Activated naive CD8-positive, alpha-beta T cell treated with anti-CD3 and anti-CD28 coated beads, Interleukin-2, amount 10 ng/mL, durations not matched to agents 7 days and 5 days (primary cell): ENCODE measurements at regions not wholly inside any gene's neighbourhood (a gene's known extent, or its start where the extent isn't known, plus 50 kb on each side); places are given as distances from the start of the nearest gene placed in this dataset.

Experiments used
- ATAC-seq: fragments of 150-1000 bp; cut with Tn5 transposase; one replicate; pipeline ENCODE4 v1.10.0; 2021; ENCODE audit warnings: low read depth, moderate library complexity
- POLR2A ChIA-PET: fragments of 350-600 bp; sonication (Branson Sonifier 250); formaldehyde crosslinking; loops from one replicate; lab custom pipeline; 2021; ENCODE audit warnings: antibody characterized with exemption; lab: Charles Lee
- DNase-seq: peaks from one replicate; pipeline ENCODE4 v3.0.0; 2021
- H3K27ac Mint-ChIP-seq: one replicate; pipeline ENCODE4 v1.8.0; 2022; ENCODE audit warnings: mild to moderate bottlenecking, mixed read lengths
- H3K27me3 Mint-ChIP-seq: one replicate; pipeline ENCODE4 v1.8.0; 2022; ENCODE audit warnings: mild to moderate bottlenecking, moderate library complexity, mixed read lengths
- H3K36me3 Mint-ChIP-seq: one replicate; pipeline ENCODE4 v1.8.0; 2021; ENCODE audit warnings: mild to moderate bottlenecking, mixed read lengths
- H3K4me1 Mint-ChIP-seq: one replicate; pipeline ENCODE4 v1.8.0; 2021; ENCODE audit warnings: mixed read lengths
- H3K4me3 Mint-ChIP-seq: one replicate; pipeline ENCODE4 v1.8.0; 2022; ENCODE audit warnings: mild to moderate bottlenecking, moderate library complexity, mixed read lengths
- H3K9me3 Mint-ChIP-seq: one replicate; pipeline ENCODE4 v1.8.0; 2021; ENCODE audit warnings: mixed read lengths

DNA sequence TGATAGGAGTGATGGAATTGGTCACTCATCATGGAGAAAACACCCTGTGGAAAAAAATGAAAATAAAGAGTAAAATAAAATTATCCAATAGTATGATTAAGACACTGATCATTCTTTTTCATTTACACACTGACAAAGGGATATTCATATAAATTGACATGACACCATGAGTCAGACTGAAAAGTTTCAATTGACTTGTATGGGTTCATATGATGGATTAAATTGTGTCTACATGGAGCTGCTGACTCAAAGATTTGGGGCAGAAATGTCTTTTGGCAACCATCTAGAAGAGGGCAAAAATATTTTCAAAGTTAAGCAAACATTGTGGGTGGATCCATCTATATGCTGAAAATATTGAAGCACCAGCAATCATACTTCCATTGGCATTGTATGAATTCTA lies 153.4 kb upstream of the PPP3CA start:
- no peak for ATAC-seq
- Mint-ChIP-seq H3K36me3 (no peaks in the 10 kb centered on the region), H3K4me3 (no peak overlapping the region), H3K4me1 (no peaks in the 10 kb centered on the region), H3K27me3 (peaks cover 10% of the 10 kb centered on the region), H3K27ac (no peak overlapping the region), H3K9me3 (peaks cover 5% of the 10 kb centered on the region)
- POLR2A ChIA-PET = no interaction called here
- no peak for DNase-seq

DNA sequence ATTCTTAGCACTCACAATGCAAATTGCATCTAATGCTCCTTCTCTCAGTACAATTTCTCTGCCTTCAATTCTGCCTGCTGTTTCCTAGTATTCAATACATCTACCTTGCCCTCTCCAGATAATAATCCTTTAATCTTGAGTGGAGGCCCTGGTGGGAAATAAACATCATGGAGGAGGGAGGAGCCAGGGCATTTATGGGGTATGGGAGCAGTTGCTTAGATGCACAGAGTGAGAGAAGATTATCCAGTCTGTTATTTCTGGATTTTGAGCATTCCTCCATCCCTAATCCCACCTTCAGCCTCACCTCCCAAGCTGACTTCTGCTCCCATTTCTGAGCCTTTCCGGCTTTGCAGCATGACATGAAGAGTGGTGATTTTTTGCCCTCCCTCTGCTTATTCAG lies 127.9 kb upstream of the PPP3CA start:
- ATAC-seq (no peak), DNase-seq (no peak)
- no peak overlapping the region for H3K27ac Mint-ChIP-seq
- no peaks in the 10 kb centered on the region for H3K4me1 Mint-ChIP-seq
- POLR2A ChIA-PET = no interaction called here
- no peak overlapping the region for H3K4me3 Mint-ChIP-seq
- no peaks in the 10 kb centered on the region for H3K36me3 Mint-ChIP-seq
- H3K9me3 Mint-ChIP-seq = peaks cover 6% of the 10 kb centered on the region
- H3K27me3 Mint-ChIP-seq = peaks cover 11% of the 10 kb centered on the region

DNA sequence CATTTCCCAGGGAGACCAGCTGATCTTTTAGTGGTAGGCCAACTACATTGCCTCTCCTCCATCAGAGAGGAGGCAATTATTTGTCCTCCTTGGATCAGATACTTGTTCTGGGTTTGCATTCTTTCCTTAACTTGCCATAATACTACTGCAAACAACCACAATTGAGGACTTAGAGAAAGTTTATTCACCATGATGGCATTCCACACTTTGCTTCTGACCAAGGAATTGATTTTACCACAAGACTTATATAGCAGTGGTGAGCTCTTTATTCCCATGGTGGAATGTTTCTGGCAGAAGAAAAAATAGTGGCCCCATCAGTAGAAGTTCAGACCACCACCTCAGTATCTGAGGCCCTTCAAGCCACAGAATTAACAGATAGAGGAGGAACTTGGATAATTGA lies 123.9 kb upstream of the PPP3CA start:
- no peak overlapping the region for H3K4me3 Mint-ChIP-seq
- peaks cover 20% of the 10 kb centered on the region for H3K27me3 Mint-ChIP-seq
- no peaks in the 10 kb centered on the region for H3K36me3 Mint-ChIP-seq
- ATAC-seq (no peak), DNase-seq (no peak)
- H3K27ac Mint-ChIP-seq = no peak overlapping the region
- H3K4me1 Mint-ChIP-seq = no peaks in the 10 kb centered on the region
- POLR2A ChIA-PET = no interaction called here
- H3K9me3 Mint-ChIP-seq = peaks cover 6% of the 10 kb centered on the region

DNA sequence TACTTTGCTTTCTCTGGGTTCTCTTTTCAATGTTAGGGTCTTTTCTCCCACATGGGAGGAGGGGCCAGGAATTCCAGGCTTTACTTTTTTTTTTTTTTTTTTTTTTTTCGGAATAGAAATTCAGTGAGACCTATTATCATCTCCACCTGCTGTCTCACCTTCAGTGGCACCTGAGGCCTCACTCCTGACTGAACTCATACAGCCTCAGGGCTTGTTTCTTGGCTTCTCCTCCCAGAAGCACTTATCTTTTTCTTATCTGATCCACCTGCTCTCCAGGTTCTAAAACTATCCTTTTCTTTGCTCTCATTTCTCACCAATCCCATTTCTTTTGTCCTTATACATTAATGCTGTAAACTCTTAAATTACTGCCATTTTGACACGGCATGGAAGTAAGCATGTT lies 117.3 kb upstream of the PPP3CA start:
- no peaks in the 10 kb centered on the region for H3K4me1 Mint-ChIP-seq
- H3K9me3 Mint-ChIP-seq = peaks cover 5% of the 10 kb centered on the region
- no peak for ATAC-seq
- POLR2A ChIA-PET = no interaction called here
- H3K27ac Mint-ChIP-seq = no peak overlapping the region
- no peaks in the 10 kb centered on the region for H3K36me3 Mint-ChIP-seq
- no peak for DNase-seq
- peaks cover 33% of the 10 kb centered on the region for H3K27me3 Mint-ChIP-seq
- no peak overlapping the region for H3K4me3 Mint-ChIP-seq

DNA sequence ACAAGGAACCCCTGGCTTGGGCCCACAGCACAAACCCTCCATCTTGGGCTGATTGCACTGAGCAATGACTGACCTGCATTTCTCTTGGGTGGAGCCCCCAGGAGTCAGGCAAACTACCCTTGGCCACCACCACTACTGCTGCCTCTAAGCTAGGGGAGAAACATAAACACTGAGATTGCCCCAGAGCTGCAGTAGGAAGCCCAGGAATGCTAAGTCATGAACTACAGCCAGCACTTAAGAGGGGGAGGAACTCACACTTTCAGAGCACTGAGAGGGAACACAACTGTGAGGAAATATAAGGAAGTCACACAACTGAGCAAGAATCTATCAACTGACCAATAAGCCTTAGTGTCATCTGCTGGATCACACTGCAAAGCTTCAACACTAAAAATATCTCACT lies 111.6 kb upstream of the PPP3CA start:
- Mint-ChIP-seq H3K9me3 (peaks cover 17% of the 10 kb centered on the region), H3K4me1 (no peaks in the 10 kb centered on the region), H3K27me3 (peaks cover 16% of the 10 kb centered on the region), H3K4me3 (no peak overlapping the region), H3K36me3 (peaks cover 2% of the 10 kb centered on the region), H3K27ac (no peak overlapping the region)
- ATAC-seq (no peak), DNase-seq (no peak)
- POLR2A ChIA-PET = no interaction called here

DNA sequence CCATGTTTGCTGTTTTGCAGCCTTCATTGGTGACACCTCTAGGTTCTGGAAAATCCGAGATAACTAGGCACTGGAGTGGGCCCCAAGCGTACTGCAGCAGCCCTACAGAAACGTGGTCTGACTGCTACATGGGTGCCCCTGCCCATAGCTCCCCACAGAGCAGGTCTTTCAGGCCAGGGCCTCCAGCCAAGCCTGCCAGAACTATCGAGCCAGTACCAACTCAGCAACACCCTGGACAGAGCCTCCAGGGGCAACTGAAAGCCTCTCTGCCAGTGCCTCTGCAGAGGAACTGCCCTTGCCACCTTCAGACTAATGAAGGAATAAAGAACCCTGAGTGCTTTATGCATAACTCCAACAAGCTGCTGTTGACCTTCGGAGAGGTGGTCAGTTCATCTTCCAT lies 111.1 kb upstream of the PPP3CA start:
- Mint-ChIP-seq H3K9me3 (peaks cover 17% of the 10 kb centered on the region), H3K27ac (no peak overlapping the region), H3K36me3 (peaks cover 2% of the 10 kb centered on the region), H3K4me1 (no peaks in the 10 kb centered on the region), H3K27me3 (peaks cover 14% of the 10 kb centered on the region), H3K4me3 (no peak overlapping the region)
- DNase-seq = no peak
- POLR2A ChIA-PET = no interaction called here
- ATAC-seq = no peak

GRCh38 chr4:101451086-101451485 lies 103.8 kb upstream of the PPP3CA start:
- Mint-ChIP-seq H3K4me1 (no peaks in the 10 kb centered on the region), H3K9me3 (peaks cover 8% of the 10 kb centered on the region), H3K4me3 (no peak overlapping the region), H3K27ac (no peak overlapping the region), H3K27me3 (peaks cover 19% of the 10 kb centered on the region), H3K36me3 (peaks cover 2% of the 10 kb centered on the region)
- POLR2A ChIA-PET = no interaction called here
- no peak for DNase-seq
- ATAC-seq = no peak

DNA sequence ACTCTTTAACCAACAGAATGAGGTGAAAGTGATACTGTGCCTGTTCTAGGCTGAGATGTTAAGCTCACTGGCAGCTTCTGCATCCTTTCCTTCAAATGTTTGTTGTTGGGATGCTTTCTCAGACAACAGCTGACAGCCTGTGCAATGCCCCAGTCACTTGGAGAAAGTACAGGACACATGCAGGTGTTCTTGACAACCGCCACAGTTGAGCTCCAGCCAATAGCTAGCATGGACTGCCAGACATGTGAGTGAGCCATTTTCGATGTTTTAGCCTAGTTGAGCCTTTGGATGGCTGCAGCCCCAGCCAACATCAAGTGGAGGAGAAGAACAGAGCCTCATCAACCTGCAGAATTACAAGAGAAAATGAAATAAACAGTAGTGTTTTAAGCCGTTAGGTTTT lies 94.1 kb upstream of the PPP3CA start:
- peaks cover 4% of the 10 kb centered on the region for H3K9me3 Mint-ChIP-seq
- DNase-seq = no peak
- POLR2A ChIA-PET = no interaction called here
- no peak for ATAC-seq
- H3K4me3 Mint-ChIP-seq = no peak overlapping the region
- no peaks in the 10 kb centered on the region for H3K4me1 Mint-ChIP-seq
- H3K27me3 Mint-ChIP-seq = peaks cover 18% of the 10 kb centered on the region
- no peaks in the 10 kb centered on the region for H3K36me3 Mint-ChIP-seq
- no peak overlapping the region for H3K27ac Mint-ChIP-seq

- no peak for DNase-seq
- Mint-ChIP-seq H3K27ac (no peak overlapping the region), H3K9me3 (peaks cover 4% of the 10 kb centered on the region), H3K4me3 (no peak overlapping the region), H3K36me3 (no peaks in the 10 kb centered on the region), H3K4me1 (no peaks in the 10 kb centered on the region), H3K27me3 (peaks cover 18% of the 10 kb centered on the region)
- POLR2A ChIA-PET = no interaction called here
- no peak for ATAC-seq
Measured at GRCh38 chr4:101439926-101440325, 92.6 kb upstream of the PPP3CA start.

DNA sequence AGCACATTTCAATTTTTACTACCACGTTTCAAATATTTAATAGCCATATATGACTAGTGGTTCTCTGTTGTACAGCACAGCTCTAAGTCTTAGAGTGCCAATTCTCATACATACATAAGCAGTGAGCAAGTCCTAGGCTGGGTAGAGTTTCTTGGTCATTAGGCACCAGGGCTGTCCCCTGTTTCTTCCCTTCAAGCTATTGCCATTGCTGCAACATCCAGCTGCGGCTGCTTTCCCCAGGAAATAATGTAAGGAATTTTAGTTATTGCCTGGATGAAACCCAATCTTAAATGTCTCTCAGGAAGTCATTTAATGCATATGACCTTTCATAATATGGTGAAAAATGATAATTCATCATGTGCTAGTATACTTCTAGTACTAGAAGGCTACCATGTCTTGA lies 74.1 kb upstream of the PPP3CA start:
- H3K36me3 Mint-ChIP-seq = peaks cover under 1% of the 10 kb centered on the region
- H3K27me3 Mint-ChIP-seq = peaks cover 11% of the 10 kb centered on the region
- POLR2A ChIA-PET = no interaction called here

GRCh38 chr4:101420661-101421060 lies 73.3 kb upstream of the PPP3CA start:
- ATAC-seq = no peak

More for the DNA sequence above, 74.1 kb upstream of the PPP3CA start:
- DNase-seq (no peak), ATAC-seq (no peak)
- Mint-ChIP-seq H3K4me1 (peaks cover 28% of the 10 kb centered on the region), H3K9me3 (peaks cover 2% of the 10 kb centered on the region), H3K4me3 (no peak overlapping the region), H3K27ac (no peak overlapping the region)

GRCh38 chr4:101419336-101420135 lies 72.2 kb upstream of the PPP3CA start:
- peak; percentile 30 for ATAC-seq
- H3K4me1 Mint-ChIP-seq = peaks cover 32% of the 10 kb centered on the region
- H3K36me3 Mint-ChIP-seq = peaks cover 8% of the 10 kb centered on the region
- POLR2A ChIA-PET = interaction anchor here (3.0 kb wide), 1 partner anchor 72 kb away, joined by 26 read pairs; the partner anchor contains the start of gene PPP3CA
- H3K27me3 Mint-ChIP-seq = peaks cover 9% of the 10 kb centered on the region
- no peak for DNase-seq
- peaks cover 4% of the 10 kb centered on the region for H3K9me3 Mint-ChIP-seq
- H3K4me3 Mint-ChIP-seq = peak overlapping the region; percentile 9
- no peak overlapping the region for H3K27ac Mint-ChIP-seq

More at GRCh38 chr4:101420661-101421060, 73.3 kb upstream of the PPP3CA start:
- H3K4me3 Mint-ChIP-seq = no peak overlapping the region
- peaks cover 11% of the 10 kb centered on the region for H3K27me3 Mint-ChIP-seq
- peaks cover 3% of the 10 kb centered on the region for H3K36me3 Mint-ChIP-seq
- H3K4me1 Mint-ChIP-seq = peaks cover 28% of the 10 kb centered on the region
- POLR2A ChIA-PET = no interaction called here
- H3K27ac Mint-ChIP-seq = no peak overlapping the region
- H3K9me3 Mint-ChIP-seq = peaks cover 4% of the 10 kb centered on the region
- DNase-seq = no peak

DNA sequence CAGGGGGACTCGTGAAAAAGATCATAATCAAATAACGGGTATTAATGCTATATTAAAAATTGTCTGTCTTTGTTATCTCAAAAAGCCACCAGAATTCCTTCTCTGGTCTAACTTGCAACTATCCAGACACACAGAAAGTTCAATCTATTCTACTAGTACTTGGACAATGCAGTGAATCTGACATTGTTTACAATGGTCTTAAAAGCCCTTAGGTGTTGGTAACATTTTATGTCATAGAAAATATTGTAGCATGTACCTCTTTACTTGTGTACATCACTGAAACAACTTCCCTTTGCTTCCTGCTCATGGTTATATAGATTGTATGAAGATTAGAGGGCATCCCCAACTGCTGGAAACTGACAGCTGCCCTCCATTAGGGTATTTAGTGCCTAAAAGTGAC lies 71.1 kb upstream of the PPP3CA start:
- POLR2A ChIA-PET = interaction anchor here (0.6 to 3.0 kb wide), 3 partner anchors 8 to 109 kb away, joined by 3 to 26 read pairs (median 7); partner anchors contain the start of gene PPP3CA
- H3K4me3 Mint-ChIP-seq = peak overlapping the region; percentile 76
- H3K4me1 Mint-ChIP-seq = peaks cover 32% of the 10 kb centered on the region
- H3K27ac Mint-ChIP-seq = peak overlapping the region; percentile 65
- H3K27me3 Mint-ChIP-seq = peaks cover 13% of the 10 kb centered on the region
- ATAC-seq = peak; percentile 25
- no peak for DNase-seq
- H3K36me3 Mint-ChIP-seq = peaks cover 8% of the 10 kb centered on the region
- peaks cover 2% of the 10 kb centered on the region for H3K9me3 Mint-ChIP-seq

GRCh38 chr4:101418055-101418454 lies 70.7 kb upstream of the PPP3CA start:
- Mint-ChIP-seq H3K4me1 (peaks cover 32% of the 10 kb centered on the region), H3K9me3 (peaks cover 2% of the 10 kb centered on the region), H3K4me3 (peak overlapping the region; percentile 76), H3K36me3 (peaks cover 8% of the 10 kb centered on the region), H3K27ac (peak overlapping the region; percentile 65), H3K27me3 (peaks cover 17% of the 10 kb centered on the region)
- peak; percentile 79 for ATAC-seq
- POLR2A ChIA-PET = interaction anchor here (0.6 to 3.0 kb wide), 3 partner anchors 8 to 109 kb away, joined by 3 to 26 read pairs (median 7); partner anchors contain the start of gene PPP3CA
- DNase-seq = peak; percentile 76
